OCI-LY7 (cell line): ENCODE measurements at regions not wholly inside any gene's neighbourhood (a gene's known extent, or its start where the extent isn't known, plus 50 kb on each side); places are given as distances from the start of the nearest gene placed in this dataset.

Experiments
- CTCF ChIP-seq: fragments of 200-600 bp; sonication (generic); conservative IDR thresholded peaks from 2 replicates; pipeline ENCODE4 v1.5.1; 2014; ENCODE audit warnings: mild to moderate bottlenecking, antibody characterized with exemption, low read length, moderate library complexity, mixed read lengths
- EZH2phosphoT487 ChIP-seq: fragments of 200-600 bp; sonication (generic); IDR thresholded peaks from 2 replicates; pipeline ENCODE4 v1.6.1; 2018; ENCODE audit warnings: low read depth, borderline replicate concordance, mild to moderate bottlenecking, mixed run types, antibody characterized with exemption, low read length, moderate library complexity, mixed read lengths

GRCh38 chr17:22217135-22217534 is 524.8 kb downstream of the KCNJ18 start:
- TF ChIP-seq CTCF (no peak), EZH2phosphoT487 (no peak)
